GM13976 (cell line): ENCODE measurements at regions not wholly inside any gene's neighbourhood (a gene's known extent, or its start where the extent isn't known, plus 50 kb on each side); places are given as distances from the start of the nearest gene placed in this dataset.

ENCODE experiments used
- DNase-seq: peaks from one replicate; pipeline ENCODE4 v3.0.0; 2012; ENCODE audit warnings: low spot score
- CTCF ChIP-seq: IDR thresholded peaks from 2 replicates; pipeline ENCODE4 v1.5.1; 2012; ENCODE audit warnings: borderline replicate concordance, mild to moderate bottlenecking; ENCODE audit not compliant: insufficient read depth; ENCODE audit errors: extremely low read depth, missing control alignments, control extremely low read depth
- in situ Hi-C: fragments of 300-500 bp; cut with MboI; formaldehyde crosslinking; loops from one replicate; pipeline ENCODE4 v1.12.0; 2022; ENCODE audit warnings: low sequenced_read_pairs, mixed read lengths, inconsistent platforms; ENCODE audit not compliant: unreplicated experiment

GRCh38 chr6:71496018-71496721 is 207.6 kb downstream of the OGFRL1 start:
- peak; percentile 12 for DNase-seq
- TF ChIP-seq CTCF: no peak
- in situ Hi-C loops: no loop called here

GRCh38 chr6:71496722-71497033 is 208.1 kb downstream of the OGFRL1 start:
- in situ Hi-C loops: no loop called here
- TF ChIP-seq CTCF: no peak
- no peak for DNase-seq

- TF ChIP-seq CTCF: no peak
- in situ Hi-C loops: no loop called here
- DNase-seq: no peak
Measured at GRCh38 chr6:71498638-71499037, 210.0 kb downstream of the OGFRL1 start.

GRCh38 chr6:71499667-71500066 is 211.1 kb downstream of the OGFRL1 start:
- TF ChIP-seq CTCF: no peak
- in situ Hi-C loops: no loop called here
- DNase-seq: no peak

- no peak for DNase-seq
- no peak for TF ChIP-seq CTCF
- in situ Hi-C loops: no loop called here
Measured at GRCh38 chr6:71502168-71502567, 213.6 kb downstream of the OGFRL1 start.

- TF ChIP-seq CTCF: no peak
- in situ Hi-C loops: no loop called here
- DNase-seq: no peak
Measured at GRCh38 chr6:71502956-71503355, 214.3 kb downstream of the OGFRL1 start.
